Endothelial cell of umbilical vein (primary cell): ENCODE measurements at regions not wholly inside any gene's neighbourhood (a gene's known extent, or its start where the extent isn't known, plus 50 kb on each side); places are given as distances from the start of the nearest gene placed in this dataset.

Experiments used
- BruUV-seq: library from RNA; stranded (reverse); fragments of 400-500 nt; replicated peaks from 2 replicates; lab custom pipeline; 2021; lab: Mats Ljungman, UMichigan
- CTCF ChIA-PET: fragments of 300-600, 350-600 bp; sonication (Branson Sonifier 250); formaldehyde crosslinking; loops from one replicate; lab custom pipeline; 2021; ENCODE audit warnings: antibody characterized with exemption, inconsistent platforms; lab: Charles Lee
- POLR2A ChIA-PET: fragments of 300-600, 350-600 bp; sonication (Branson Sonifier 250); formaldehyde crosslinking; loops from one replicate; lab custom pipeline; 2021; ENCODE audit warnings: antibody characterized with exemption, inconsistent platforms; lab: Charles Lee
- DNase-seq: peaks from one replicate; pipeline ENCODE4 v3.0.0-alpha.2; 2011; ENCODE audit warnings: low read depth, low spot score
- FAIRE-seq: peaks from 2 replicates; lab custom pipeline; 2011; peaks lifted over from hg19 to GRCh38; lab: Jason Lieb, UNC
- H2AFZ ChIP-seq: 2 replicates; pipeline ENCODE4 v1.6.0; 2012; ENCODE audit warnings: low read depth, low read length, control low read depth, inconsistent platforms
- H3K27ac ChIP-seq: 2 replicates; pipeline ENCODE4 v1.5.1; 2011; ENCODE audit warnings: low read depth, mild to moderate bottlenecking, control low read depth, low read length, moderate library complexity; ENCODE audit not compliant: insufficient read depth
- H3K27me3 ChIP-seq, 2 experiments: 2 replicates each; pipeline versions ENCODE4 v1.6.0 to v1.6.1; 2011; ENCODE audit warnings: low read length in 2 of 2, mixed read lengths in 1 of 2; ENCODE audit not compliant: control insufficient read depth in 2 of 2, insufficient read depth in 2 of 2
- H3K36me3 ChIP-seq, 2 experiments: 2 replicates in 1 of 2; 3 replicates in 1 of 2; pipeline ENCODE4 v1.5.1; 2011; ENCODE audit warnings: low read length in 2 of 2, mild to moderate bottlenecking in 1 of 2, moderate library complexity in 1 of 2; ENCODE audit not compliant: control insufficient read depth in 2 of 2, insufficient read depth in 2 of 2; ENCODE audit errors: extremely low read depth in 1 of 2
- H3K4me1 ChIP-seq: 3 replicates; pipeline ENCODE4 v1.5.1; 2011; ENCODE audit warnings: mild to moderate bottlenecking, low read length; ENCODE audit not compliant: control insufficient read depth, insufficient read depth; ENCODE audit errors: extremely low read depth
- H3K4me2 ChIP-seq: 2 replicates; pipeline ENCODE4 v1.6.1; 2011; ENCODE audit warnings: low read length, control low read depth, mixed read lengths; ENCODE audit not compliant: insufficient read depth
- H3K4me3 ChIP-seq, 3 experiments: fragments of 200-600 bp in 1 of 3; sonication (generic), shearing (Covaris generic) in 1 of 3; replicated peaks in 1 of 3; 2 replicates each; pipeline ENCODE4 v1.5.1; 2011 to 2016; ENCODE audit warnings: control low read depth in 3 of 3, low read length in 3 of 3, mild to moderate bottlenecking in 2 of 3, inconsistent platforms in 1 of 3, low read depth in 1 of 3, moderate library complexity in 1 of 3; ENCODE audit not compliant: insufficient read depth in 1 of 3
- H3K79me2 ChIP-seq: 2 replicates; pipeline ENCODE4 v1.6.0; 2012; ENCODE audit warnings: low read length, inconsistent platforms; ENCODE audit not compliant: control insufficient read depth, insufficient read depth
- H3K9ac ChIP-seq: replicated peaks from 2 replicates; pipeline ENCODE3; 2011; ENCODE audit warnings: low read length, control low read depth; ENCODE audit not compliant: insufficient read depth; ENCODE audit errors: extremely low read depth
- H3K9me1 ChIP-seq: replicated peaks from 3 replicates; pipeline ENCODE4 v1.6.0; 2011; ENCODE audit warnings: mild to moderate bottlenecking, low read length; ENCODE audit not compliant: control insufficient read depth, insufficient read depth; ENCODE audit errors: extremely low read depth
- H3K9me3 ChIP-seq: replicated peaks from 2 replicates; pipeline ENCODE4 v1.5.1; 2012; ENCODE audit warnings: low read length, inconsistent platforms; ENCODE audit not compliant: control insufficient read depth, insufficient read depth
- H4K20me1 ChIP-seq: replicated peaks from 2 replicates; pipeline ENCODE3; 2011; ENCODE audit warnings: mild to moderate bottlenecking, low read length; ENCODE audit not compliant: control insufficient read depth, insufficient read depth; ENCODE audit errors: extremely low read depth
- EZH2 ChIP-seq: IDR thresholded peaks from 2 replicates; pipeline ENCODE4 v1.6.1; 2012; ENCODE audit warnings: borderline replicate concordance, low read depth, mild to moderate bottlenecking, moderate library complexity, low read length, inconsistent platforms; ENCODE audit not compliant: severe bottlenecking
- FOS ChIP-seq: IDR thresholded peaks from 2 replicates; pipeline ENCODE4 v1.6.1; 2011; ENCODE audit warnings: mild to moderate bottlenecking, low read length, moderate library complexity, borderline replicate concordance; ENCODE audit not compliant: insufficient read depth
- GATA2 ChIP-seq: IDR thresholded peaks from 2 replicates; pipeline ENCODE4 v1.7.0; 2011; ENCODE audit warnings: low read depth, mild to moderate bottlenecking, moderate library complexity, mixed read lengths, low read length; ENCODE audit not compliant: insufficient read length, insufficient read depth
- JUN ChIP-seq: IDR thresholded peaks from 2 replicates; pipeline ENCODE4 v1.6.1; 2011; ENCODE audit warnings: borderline replicate concordance, low read depth; ENCODE audit not compliant: insufficient read length, insufficient read depth
- MYC ChIP-seq: IDR thresholded peaks from one replicate; pipeline ENCODE4 v1.6.1; 2011; ENCODE audit warnings: mild to moderate bottlenecking, low read depth, low read length
- POLR2A ChIP-seq: IDR thresholded peaks from 2 replicates; pipeline ENCODE4 v1.6.1; 2012; ENCODE audit warnings: low read depth, mild to moderate bottlenecking, control low read depth, low read length
- POLR2AphosphoS5 ChIP-seq: IDR thresholded peaks from 2 replicates; pipeline ENCODE4 v1.6.1; 2012; ENCODE audit warnings: low read depth, mild to moderate bottlenecking, control low read depth, low read length, moderate library complexity; ENCODE audit not compliant: insufficient read depth
- dilution Hi-C: fragments of 300-500 bp; cut with MboI; formaldehyde crosslinking; loops from one replicate; pipeline ENCODE4 v1.15.0; 2019; ENCODE audit warnings: low sequenced_read_pairs; ENCODE audit not compliant: extremely low pct_ligation_motif_present
- intact Hi-C: fragments of 100-400 bp; cut with micrococcal nuclease; formaldehyde crosslinking; loops from one replicate; pipeline ENCODE4 v1.10.0; 2022
- TF ChIP-seq, protein P1 (sequence below), 2 donors: IDR thresholded peaks; 1 replicate in 1 of 2; 2 replicates in 1 of 2; pipeline ENCODE4 v1.5.1; 2011; ENCODE audit warnings: low read length in 2 of 2, mild to moderate bottlenecking in 2 of 2, moderate library complexity in 2 of 2, control low read depth in 1 of 2, inconsistent platforms in 1 of 2, low read depth in 1 of 2; ENCODE audit not compliant: insufficient read depth in 1 of 2; ENCODE audit errors: extremely low read depth in 1 of 2
- TF ChIP-seq, protein P2 (sequence below): IDR thresholded peaks from 2 replicates; pipeline ENCODE4 v1.6.1; 2011; ENCODE audit not compliant: insufficient read depth, insufficient read length

DNA sequence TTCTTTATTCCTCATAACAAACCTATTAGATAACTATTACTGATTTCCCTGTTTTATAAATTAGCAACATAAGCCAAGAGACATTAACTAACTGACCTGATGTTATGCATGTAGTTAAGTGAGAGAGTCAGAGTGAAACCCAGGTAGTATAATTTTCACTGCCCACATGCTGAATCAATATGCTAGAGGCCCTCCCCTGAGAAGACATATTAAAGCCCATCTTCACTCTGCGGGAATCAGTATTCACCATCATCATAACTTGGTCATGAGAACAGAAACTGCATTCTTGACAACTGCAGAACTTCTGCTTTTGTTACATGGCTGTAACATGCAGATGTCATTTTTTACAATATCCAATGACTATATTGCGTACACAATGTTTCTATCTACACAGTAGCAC lies 1324.3 kb downstream of the ARAP2 start:
- no peaks in the 10 kb centered on the region for H3K9me1 ChIP-seq
- TF ChIP-seq EZH2 (no peak), GATA2 (no peak), JUN (no peak), FOS (no peak), POLR2AphosphoS5 (no peak), MYC (no peak), POLR2A (no peak)
- TF ChIP-seq, protein P1, sequence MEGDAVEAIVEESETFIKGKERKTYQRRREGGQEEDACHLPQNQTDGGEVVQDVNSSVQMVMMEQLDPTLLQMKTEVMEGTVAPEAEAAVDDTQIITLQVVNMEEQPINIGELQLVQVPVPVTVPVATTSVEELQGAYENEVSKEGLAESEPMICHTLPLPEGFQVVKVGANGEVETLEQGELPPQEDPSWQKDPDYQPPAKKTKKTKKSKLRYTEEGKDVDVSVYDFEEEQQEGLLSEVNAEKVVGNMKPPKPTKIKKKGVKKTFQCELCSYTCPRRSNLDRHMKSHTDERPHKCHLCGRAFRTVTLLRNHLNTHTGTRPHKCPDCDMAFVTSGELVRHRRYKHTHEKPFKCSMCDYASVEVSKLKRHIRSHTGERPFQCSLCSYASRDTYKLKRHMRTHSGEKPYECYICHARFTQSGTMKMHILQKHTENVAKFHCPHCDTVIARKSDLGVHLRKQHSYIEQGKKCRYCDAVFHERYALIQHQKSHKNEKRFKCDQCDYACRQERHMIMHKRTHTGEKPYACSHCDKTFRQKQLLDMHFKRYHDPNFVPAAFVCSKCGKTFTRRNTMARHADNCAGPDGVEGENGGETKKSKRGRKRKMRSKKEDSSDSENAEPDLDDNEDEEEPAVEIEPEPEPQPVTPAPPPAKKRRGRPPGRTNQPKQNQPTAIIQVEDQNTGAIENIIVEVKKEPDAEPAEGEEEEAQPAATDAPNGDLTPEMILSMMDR (IDR thresholded peaks at IDR 0.05; ENCODE audit: extremely low read depth in 1 of 2, insufficient read depth in 1 of 2, low read depth in 1 of 2, low read length in 2 of 2) = no peak
- TF ChIP-seq, protein P2, sequence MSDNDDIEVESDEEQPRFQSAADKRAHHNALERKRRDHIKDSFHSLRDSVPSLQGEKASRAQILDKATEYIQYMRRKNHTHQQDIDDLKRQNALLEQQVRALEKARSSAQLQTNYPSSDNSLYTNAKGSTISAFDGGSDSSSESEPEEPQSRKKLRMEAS = no peak
- dilution Hi-C loops = no loop called here
- intact Hi-C loops = no loop called here
- no peak overlapping the region for H3K9ac ChIP-seq
- H3K4me1 ChIP-seq = no peaks in the 10 kb centered on the region
- no peak overlapping the region for H3K4me3 ChIP-seq
- FAIRE-seq (no peak), DNase-seq (no peak)
- ChIA-PET CTCF (no interaction called here), POLR2A (no interaction called here)
- H2AFZ ChIP-seq = no peak overlapping the region
- H3K9me3 ChIP-seq = no peaks in the 10 kb centered on the region
- no peaks in the 10 kb centered on the region for H3K36me3 ChIP-seq
- no TSS peak for BruUV-seq
- no peak overlapping the region for H3K27ac ChIP-seq
- H3K79me2 ChIP-seq = no peaks in the 10 kb centered on the region
- no peaks in the 10 kb centered on the region for H4K20me1 ChIP-seq
- no peak overlapping the region for H3K4me2 ChIP-seq
- H3K27me3 ChIP-seq = no peaks in the 10 kb centered on the region
